Limb (tissue), 2 donors: ENCODE measurements at regions not wholly inside any gene's neighbourhood (a gene's known extent, or its start where the extent isn't known, plus 50 kb on each side); places are given as distances from the start of the nearest gene placed in this dataset.
"Not testable (repeated sequence)": the region's sequence is repeated elsewhere in the genome, so short reads cannot be mapped to it uniquely, and the experiment has no call there.

ENCODE experiments used
- DNase-seq, 2 donors: peaks; one replicate each; pipeline ENCODE4 v3.0.0-alpha.2; 2016; ENCODE audit errors: extremely low spot score in 2 of 2

DNA sequence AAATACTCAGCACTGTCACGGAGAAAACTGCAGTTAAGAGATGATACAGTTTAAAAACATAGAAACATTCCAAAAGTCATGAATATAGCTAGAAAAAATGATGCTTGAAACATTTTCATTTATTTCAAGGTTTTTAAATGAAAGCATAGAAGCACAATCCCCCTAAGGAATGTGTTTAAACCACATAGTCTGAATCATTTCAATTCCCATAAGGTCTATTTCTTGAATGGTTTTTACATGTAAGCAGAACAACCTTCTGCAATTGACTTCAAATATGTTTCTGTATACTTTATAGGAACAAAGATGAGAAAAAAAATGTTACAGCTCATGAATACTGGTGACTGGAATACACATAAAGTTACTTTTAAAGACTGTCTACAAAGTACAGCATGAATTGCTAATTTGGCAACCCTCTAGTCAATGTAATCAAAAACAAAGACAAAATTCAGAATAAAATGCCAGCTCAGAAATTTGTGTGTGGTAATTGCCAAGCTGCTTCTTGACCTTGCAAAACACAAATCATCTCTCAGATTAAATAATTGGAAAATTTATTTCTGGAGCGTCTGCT, 886.4 kb upstream of the ADGRL3 start:
- DNase-seq = peak in 1 of 2 donors; percentile 18

DNA sequence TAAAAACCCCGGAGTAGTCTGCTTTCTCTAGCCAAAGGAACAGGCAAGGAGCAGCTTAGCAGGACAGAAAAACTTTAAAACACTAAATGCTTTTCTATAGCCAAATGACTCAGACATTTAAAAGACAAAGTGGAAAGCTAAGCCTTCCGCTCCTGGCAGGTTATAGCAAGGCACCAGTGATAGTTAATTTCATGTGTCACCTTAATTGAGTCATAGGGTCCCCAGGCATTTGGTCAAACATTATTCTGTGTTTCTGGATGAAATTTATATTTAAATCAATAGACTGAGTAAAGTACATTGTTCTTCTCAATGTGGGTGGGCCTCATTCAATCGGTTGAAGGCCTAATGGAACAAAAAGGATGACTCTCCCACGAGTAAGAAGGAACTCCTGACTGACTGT, 885.7 kb upstream of the ADGRL3 start:
- no peak for DNase-seq

DNA sequence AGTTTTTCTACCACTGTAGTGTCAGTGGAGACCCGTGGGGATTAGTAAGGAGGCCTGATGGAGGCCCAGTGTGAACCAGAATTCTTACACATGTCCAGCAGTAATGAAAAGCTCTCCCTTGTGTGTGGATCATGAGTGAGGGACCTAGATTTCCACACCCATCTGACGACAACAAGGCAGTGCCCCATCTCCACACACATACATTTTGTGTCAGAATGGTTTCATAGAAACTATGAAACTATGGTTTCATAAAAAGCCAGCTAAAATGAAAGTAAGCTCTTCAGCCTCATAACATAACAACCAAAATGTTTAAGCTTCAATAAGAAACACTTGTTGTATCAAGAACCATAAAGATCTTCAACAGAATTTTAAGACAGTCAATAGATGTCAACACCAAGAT, 884.5 kb upstream of the ADGRL3 start:
- DNase-seq = no peak

DNA sequence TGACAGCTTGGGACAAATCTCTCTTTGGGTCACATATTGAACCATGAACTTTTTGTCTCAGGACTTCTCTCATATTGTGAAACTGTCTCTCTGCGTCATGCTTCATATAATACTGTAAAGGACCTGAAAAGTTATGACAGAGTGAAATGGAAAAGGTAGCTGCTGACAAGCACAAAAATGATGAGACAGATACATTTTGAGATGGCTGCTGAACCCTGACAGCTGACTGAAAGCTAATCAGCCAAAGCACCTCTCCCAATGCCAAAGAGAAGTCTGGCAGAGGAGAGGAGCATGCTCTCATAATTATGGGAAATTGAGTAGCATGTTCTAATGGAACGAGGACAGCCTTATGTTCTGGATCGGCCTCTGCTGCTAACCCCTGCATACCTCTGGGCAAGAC, 873.4 kb upstream of the ADGRL3 start:
- DNase-seq = no peak

DNA sequence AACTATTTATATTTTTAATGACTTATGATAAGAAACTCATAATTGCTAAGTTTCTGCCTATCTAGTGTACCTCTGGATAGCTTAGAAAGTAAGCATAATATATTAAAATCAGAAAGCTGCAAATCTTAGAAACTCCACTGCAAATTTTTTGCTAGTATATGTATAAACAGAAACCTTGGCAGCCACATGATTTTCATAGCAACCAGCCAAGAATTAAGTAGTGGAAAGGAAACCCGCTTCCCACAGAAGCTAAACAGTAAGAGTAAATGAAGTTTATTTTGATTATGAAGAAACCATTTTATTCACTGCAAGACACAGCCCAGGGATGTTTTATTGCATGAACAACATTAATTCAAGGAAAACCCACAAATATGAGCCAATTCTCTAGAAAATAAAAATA, 872.5 kb upstream of the ADGRL3 start:
- no peak for DNase-seq

DNA sequence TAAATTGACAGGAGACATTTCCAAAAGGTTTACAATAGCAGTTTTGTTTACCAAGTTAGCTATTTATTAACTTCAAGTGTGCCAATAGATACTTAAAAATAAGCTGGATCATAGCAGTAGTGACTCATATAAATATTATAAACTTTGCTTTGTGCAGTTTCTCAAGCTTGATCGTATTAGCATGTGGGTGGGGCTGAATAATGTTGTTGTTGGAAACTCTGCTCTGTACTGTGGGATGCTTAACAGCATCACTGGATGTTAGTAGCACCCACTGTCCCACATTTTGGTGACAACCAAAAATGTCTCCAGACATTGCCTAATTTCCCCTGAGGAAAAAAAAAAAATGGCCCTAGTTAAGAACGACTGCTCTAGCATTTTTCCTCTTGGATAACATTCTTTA, 855.2 kb upstream of the ADGRL3 start:
- no peak for DNase-seq

DNA sequence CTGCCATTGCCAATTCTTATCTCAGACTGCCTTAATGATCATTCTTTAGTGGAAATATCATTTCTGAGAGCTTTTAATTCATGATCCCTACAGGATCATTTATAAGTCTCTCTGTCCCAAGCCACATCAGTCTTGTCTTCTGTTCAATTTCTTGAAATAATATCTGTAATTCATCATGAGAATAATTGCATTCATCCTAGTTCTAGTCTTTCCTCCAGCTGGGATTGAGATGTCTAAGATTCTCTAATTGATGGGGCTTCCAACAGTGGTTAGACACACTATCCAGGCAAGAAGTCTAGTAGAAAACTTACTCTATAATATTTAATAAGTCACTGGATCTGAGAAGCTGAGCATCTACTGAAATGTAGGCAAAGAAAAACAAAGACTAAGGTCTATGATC, 854.7 kb upstream of the ADGRL3 start:
- no peak for DNase-seq

DNA sequence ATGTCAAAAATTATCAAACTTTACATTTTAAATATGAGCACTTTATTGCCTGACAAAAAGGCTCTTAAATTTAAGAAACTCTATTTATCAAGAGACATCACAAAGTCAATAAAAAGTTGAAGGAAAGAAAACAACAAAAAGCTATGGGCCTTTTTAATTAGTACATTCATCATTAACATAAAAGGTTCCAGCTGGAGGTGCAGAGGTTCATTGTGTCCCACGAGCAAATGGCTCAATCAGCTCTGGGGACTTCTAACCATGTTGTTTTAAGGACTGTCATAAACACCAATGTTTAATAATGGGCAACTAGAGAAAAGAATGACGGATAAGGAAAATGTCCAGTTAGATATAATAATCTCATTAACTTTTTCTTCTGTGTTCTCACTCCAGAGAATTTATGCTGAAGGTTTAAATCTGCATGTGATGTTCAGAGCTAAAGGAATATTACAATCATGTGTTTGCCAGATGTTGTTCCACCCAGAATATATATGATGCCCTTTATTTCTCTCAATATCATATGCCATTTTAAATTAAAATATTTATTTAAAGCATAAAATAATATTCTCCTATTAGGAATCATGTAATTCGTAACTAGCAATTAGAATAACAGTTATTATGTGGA, 840.3 kb upstream of the ADGRL3 start:
- no peak for DNase-seq

DNA sequence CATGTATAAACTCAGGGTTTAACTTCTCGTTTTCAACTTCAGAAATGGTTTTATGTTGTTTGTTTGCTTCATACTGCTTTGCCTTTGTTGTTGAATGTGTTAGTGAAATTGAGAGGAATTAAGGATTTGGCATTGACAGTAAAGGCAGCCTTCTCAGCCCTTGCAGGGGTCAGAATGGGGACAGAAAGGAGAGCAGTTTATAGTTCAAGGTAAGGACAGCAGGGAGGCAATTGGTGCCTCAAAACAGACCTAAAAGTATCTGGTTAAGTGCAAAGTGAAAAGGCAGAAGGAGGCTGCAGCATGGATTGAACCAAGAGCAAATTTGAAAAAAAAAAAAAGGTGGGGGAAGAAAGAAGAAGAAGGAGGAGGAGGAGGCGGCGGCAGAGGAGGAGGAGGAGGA, 835.0 kb upstream of the ADGRL3 start:
- no peak for DNase-seq

DNA sequence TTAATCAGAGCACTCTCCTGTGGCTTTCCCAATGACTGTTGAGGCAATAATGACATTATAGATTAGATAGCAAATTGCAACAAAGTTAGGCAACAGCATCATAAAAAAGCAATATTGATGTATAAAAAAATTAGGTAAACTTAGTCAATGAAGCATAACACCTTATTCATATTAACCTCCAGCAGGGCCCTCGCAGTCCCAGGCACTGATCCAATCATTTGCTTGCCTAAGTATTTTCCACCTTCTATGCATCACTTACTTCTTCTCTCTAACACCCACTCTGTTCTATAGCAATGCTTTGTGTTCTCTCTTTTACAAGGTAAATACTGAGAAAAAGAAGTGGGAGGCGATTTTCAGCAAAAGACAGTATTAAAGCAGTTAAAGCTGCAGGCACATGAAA, 833.5 kb upstream of the ADGRL3 start:
- no peak for DNase-seq

DNA sequence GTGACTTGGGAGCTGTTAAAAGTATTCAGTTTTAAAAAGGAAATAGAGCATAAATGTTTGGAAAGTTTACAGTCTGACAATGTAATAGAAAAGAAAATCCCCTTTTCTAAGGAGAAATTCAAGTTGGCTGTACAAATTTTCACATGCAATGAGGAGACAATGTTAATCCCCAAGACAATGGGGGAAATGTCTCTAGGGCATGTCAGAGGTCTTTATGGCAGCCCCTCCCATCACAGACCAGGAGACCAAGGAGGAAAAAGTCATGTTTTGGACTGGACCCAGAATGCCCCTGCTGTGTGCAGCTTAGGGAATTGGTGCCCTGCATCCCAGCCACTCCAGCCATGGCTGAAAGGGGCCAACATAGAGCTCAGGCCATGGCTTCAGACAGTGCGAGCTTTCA, 831.1 kb upstream of the ADGRL3 start:
- DNase-seq = no peak

DNA sequence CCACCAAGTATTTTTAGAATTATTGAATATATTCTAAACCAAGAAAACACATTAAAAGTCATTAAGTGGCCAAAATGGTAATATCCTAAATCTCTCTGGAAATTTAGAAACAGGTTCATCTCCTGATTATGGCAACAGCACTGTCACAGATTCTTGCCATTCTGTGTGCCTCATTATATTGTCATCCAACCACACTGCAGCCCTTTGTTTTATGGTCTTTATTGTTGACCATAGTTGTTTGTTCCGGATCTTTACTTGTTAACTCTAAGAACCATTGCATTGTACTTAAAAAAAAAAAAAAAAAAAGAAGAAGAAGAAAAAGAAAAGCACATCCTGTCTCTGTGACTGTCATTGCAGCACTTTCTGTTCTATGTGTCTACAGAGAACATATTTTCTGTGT, 822.1 kb upstream of the ADGRL3 start:
- no peak for DNase-seq

DNA sequence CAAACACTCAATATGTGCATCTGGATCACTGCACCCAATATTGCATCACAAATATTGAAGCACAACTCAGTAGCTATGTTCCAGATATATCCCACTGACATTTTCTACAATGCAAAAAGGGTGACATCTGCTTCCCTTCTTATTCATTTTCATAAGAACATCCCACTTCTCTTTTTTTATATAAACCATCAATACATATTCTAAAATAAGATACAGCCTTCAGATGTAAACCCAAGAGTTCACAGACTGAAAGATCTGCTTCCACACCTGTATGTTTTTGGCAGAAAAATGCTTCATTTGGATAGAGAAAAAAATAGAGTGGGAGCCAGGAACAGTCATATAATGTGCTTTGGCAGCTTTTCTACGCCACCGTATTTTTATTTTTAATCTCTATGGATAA, 815.6 kb upstream of the ADGRL3 start:
- no peak for DNase-seq

DNA sequence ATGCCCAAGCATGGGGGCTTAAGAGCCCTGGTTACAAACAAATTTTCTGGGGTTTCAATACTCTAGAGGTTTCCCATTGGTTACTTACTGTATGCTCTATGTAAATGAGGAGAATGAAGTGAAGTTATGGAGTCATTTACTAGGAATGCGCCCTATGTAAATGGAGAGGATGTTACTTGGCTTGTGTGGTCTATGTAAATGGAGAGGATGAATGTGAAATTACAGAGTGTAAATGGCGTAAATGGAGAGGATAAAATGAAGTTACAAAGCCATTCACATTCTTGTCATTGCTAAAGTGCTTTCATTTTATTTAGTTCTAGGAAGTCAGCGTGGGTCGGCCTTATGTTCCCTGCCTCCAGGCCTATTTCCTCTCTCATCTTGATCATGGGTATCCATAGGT, 810.5 kb upstream of the ADGRL3 start:
- DNase-seq = no peak

DNA sequence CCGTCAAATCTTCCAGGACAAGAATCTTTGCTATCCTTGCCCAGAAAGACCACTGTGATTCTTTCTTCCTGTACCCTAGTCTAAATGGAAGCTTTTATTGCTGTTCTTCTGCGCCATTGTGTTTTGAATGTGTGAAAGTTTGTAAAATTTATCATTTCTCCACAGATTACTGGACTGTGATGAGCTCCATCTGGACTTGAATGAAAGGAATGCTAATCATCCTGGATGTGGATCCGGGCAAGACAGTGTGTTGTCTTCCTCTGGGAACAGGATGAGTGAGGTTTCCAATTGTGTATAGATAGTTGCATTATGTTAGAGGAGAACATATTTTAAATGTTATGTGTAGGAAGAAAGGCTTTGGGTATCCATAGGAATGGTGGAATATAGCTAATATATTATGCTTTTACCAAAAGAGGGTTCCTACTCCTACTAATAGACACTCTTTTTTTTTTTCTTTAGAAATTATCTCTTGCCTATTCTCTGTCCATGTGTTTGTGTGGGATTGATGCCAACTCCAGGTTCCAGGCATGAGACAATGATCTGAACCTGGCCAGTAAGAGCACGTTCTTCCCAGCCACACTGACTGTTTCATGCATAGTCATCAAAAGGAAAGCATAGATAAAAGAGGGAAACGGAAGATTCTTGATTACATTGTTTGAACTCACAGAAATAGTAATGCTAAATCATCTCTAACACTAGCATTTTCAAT, 803.6 kb upstream of the ADGRL3 start:
- no peak for DNase-seq

DNA sequence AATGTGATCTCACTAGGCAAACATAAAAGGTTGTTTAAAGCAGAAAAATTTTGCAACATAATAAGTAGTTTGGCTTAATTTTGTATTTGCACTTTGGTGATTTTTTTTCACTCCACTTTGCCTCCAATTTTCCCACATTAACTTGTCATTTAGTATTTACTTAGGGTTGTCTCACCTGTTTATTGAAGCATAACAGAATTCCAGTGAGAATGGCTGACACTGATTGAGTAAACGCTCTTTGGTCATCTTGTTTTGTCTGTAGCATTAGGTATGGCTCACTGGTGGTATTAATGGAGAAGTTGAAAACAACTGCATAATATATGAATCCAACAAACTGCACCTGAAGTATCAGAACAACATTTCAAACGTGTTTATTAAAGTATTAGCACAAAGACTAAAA, 799.5 kb upstream of the ADGRL3 start:
- DNase-seq = no peak

DNA sequence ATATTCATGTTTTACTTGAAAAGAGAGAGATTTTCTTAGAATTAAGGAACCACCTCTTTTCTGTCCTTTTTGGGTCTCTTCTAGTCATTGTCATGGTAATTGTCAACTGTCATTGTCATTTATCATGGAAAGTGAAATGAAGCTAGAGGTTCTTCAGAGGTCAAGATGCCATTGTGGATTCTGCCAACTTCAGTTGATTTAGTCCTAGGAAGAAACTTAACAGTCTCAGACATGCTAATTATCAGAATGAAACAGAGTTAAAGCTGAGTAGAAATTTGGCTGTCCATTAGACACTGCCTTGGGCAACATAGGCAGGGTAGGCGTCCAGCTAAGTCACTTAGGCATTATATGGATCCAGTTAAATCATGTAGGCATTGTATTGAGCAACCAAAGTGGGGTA, 796.1 kb upstream of the ADGRL3 start:
- DNase-seq = no peak

DNA sequence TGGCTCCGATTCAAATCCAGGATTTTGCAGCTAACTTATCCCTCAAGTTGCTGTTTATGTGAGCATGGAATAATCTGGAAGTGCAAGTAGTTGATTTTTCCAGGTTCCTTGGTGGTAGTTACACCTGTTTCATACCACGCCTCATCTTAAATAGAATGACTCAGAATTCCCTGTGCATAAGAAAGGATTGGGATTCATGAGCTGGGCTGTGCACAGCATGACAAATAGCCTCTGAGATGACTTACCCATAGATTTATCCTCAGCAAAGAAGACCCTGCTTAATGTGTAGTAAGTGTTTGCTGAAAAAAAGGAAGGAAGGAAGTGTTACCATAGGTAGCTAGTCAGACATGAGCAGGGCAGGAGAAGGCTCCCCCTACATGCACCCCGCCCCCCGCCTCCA, 777.7 kb upstream of the ADGRL3 start:
- DNase-seq = no peak

DNA sequence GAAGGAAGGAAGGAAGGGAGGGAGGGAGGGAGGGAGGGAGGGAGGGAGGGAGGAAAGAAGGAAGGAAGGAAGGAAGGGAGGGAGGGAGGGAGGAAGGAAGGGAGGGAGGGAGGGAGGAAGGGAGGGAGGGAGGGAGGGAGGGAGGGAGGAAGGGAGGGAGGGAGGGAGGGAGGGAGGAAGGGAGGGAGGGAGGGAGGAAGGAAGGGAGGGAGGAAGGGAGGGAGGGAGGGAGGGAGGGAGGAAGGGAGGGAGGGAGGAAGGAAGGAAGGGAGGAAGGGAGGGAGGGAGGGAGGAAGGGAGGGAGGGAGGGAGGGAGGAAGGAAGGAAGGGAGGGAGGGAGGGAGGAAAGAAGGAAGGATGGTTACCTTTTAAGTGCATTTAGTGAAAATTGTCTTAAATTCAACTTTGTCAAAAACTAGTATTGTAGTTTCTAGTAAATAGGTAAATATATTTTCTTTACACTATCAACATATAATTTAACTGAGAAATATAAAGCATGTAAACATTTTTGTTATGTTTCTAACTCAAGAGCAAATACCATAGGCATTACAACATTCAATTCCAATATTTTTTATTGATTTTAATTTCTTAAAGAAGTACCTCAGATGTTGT, 776.4 kb upstream of the ADGRL3 start:
- DNase-seq = not testable (repeated sequence)

DNA sequence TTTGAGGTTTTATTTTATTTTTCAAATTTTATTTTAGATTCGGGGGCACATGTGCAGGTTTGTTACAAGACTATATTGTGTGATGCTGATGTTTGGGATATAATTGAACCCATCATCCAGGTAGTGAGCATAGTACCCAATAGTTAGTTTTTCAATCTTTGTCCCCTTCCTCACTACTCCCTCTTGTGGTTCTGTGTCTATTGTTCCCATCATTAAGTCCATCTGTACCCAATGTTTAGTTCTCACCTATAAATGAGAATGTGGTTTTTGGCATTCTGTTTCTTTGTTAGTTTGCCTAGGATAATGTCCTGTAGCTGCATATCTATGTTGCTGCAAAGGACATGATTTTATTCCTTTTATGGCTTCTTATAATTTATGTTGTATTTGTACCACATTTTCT, 767.2 kb upstream of the ADGRL3 start:
- no peak for DNase-seq

DNA sequence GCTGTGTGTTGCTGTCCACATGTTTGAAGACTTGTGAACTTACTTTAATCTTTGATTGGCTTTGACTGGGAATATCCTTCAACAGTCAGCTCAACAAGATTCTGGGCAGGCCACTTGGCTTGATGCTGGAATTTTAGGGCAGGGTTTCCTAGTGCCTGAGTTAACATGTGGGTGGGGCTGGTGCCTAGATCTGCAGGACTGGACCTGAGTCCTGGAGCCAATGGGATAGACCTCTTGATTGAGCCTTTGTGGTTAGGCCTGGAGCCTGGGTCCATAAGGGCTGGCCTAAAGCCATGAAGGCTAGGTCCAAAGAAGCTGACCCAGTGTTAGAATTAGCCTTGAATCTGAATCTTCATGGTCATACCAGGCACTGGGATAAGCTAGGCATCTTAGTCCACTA, 757.1 kb upstream of the ADGRL3 start:
- DNase-seq = no peak

DNA sequence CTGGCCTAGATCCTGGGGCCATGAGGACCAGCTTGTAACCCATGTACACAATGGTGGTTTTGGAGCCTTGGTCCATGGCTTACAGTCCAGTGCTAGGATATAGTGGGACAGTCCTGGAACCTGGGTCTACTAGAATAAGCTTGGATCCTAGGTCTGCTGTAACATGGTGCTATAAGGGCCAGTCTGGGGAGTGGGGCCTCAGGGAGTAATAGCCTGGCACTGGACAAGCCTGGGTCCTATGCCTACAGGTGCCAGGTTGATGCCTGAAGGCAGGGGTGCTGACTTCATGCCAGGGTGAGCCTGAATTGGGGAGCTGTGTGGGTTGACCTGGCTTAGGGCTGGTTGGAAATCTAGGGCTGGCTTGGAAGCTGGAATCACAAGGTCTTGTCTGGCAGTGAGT, 756.3 kb upstream of the ADGRL3 start:
- no peak for DNase-seq

DNA sequence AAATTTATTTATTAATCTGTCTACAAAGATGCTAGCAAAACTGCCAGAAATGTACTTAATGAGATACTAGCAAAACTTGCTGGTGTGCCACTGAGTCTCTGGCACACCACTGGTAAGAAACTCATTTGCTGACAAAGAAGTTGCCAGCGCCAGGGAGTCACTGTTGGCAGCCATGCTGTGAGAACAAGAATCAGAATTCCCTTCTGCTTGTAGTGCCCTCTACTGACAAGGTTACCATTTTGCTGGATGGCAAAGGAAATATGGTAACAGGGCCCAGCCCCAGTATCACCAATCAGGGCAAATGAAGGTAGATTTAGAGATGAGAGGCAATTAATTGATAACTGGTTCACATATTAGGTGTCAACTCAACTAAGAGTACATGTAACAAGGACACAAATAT, 750.1 kb upstream of the ADGRL3 start:
- no peak for DNase-seq
